ENCODE measurements at regions not wholly inside any gene's neighbourhood (a gene's known extent, or its start where the extent isn't known, plus 50 kb on each side); places are given as distances from the start of the nearest gene placed in this dataset.

DNA sequence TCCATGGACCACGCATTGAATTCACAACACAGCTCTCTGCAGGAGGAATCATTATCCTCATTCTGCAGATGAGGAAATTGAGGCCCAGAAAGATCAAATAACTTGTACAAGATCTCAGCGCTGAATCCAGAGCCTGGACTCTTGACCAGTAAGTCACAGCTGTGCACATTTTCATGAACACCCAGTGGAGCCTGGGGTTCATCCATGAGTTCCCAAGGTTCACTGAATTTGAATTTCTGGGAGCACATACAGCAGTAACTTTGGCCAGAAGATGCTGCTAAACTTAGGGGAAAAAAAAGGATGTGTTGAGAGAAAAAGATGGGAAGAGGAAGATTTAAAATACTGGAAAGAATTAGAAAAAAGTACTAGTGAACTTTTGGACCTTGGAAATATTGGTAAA is 218.7 kb upstream of the PPARGC1A start:
- TF ChIP-seq NR1H2 (CRISPR knock-in tag; IDR thresholded peaks at IDR 0.05) (no peak), SP1 (CRISPR knock-in tag; conservative IDR thresholded peaks at IDR 0.05) (no peak), CREB1 (CRISPR knock-in tag; IDR thresholded peaks at IDR 0.05) (no peak), TP53 (CRISPR knock-in tag; IDR thresholded peaks at IDR 0.05) (no peak)
- TF ChIP-seq, protein P1, sequence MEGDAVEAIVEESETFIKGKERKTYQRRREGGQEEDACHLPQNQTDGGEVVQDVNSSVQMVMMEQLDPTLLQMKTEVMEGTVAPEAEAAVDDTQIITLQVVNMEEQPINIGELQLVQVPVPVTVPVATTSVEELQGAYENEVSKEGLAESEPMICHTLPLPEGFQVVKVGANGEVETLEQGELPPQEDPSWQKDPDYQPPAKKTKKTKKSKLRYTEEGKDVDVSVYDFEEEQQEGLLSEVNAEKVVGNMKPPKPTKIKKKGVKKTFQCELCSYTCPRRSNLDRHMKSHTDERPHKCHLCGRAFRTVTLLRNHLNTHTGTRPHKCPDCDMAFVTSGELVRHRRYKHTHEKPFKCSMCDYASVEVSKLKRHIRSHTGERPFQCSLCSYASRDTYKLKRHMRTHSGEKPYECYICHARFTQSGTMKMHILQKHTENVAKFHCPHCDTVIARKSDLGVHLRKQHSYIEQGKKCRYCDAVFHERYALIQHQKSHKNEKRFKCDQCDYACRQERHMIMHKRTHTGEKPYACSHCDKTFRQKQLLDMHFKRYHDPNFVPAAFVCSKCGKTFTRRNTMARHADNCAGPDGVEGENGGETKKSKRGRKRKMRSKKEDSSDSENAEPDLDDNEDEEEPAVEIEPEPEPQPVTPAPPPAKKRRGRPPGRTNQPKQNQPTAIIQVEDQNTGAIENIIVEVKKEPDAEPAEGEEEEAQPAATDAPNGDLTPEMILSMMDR (IDR thresholded peaks at IDR 0.05) = no peak
- TF ChIP-seq, protein P2, sequence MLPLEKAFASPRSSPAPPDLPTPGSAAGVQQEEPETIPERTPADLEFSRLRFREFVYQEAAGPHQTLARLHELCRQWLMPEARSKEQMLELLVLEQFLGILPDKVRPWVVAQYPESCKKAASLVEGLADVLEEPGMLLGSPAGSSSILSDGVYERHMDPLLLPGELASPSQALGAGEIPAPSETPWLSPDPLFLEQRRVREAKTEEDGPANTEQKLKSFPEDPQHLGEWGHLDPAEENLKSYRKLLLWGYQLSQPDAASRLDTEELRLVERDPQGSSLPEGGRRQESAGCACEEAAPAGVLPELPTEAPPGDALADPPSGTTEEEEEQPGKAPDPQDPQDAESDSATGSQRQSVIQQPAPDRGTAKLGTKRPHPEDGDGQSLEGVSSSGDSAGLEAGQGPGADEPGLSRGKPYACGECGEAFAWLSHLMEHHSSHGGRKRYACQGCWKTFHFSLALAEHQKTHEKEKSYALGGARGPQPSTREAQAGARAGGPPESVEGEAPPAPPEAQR (CRISPR knock-in tag; IDR thresholded peaks at IDR 0.05) = no peak
- TF ChIP-seq, protein P3, sequence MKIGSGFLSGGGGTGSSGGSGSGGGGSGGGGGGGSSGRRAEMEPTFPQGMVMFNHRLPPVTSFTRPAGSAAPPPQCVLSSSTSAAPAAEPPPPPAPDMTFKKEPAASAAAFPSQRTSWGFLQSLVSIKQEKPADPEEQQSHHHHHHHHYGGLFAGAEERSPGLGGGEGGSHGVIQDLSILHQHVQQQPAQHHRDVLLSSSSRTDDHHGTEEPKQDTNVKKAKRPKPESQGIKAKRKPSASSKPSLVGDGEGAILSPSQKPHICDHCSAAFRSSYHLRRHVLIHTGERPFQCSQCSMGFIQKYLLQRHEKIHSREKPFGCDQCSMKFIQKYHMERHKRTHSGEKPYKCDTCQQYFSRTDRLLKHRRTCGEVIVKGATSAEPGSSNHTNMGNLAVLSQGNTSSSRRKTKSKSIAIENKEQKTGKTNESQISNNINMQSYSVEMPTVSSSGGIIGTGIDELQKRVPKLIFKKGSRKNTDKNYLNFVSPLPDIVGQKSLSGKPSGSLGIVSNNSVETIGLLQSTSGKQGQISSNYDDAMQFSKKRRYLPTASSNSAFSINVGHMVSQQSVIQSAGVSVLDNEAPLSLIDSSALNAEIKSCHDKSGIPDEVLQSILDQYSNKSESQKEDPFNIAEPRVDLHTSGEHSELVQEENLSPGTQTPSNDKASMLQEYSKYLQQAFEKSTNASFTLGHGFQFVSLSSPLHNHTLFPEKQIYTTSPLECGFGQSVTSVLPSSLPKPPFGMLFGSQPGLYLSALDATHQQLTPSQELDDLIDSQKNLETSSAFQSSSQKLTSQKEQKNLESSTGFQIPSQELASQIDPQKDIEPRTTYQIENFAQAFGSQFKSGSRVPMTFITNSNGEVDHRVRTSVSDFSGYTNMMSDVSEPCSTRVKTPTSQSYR (CRISPR knock-in tag; IDR thresholded peaks at IDR 0.05) = no peak
- TF ChIP-seq, protein P4, sequence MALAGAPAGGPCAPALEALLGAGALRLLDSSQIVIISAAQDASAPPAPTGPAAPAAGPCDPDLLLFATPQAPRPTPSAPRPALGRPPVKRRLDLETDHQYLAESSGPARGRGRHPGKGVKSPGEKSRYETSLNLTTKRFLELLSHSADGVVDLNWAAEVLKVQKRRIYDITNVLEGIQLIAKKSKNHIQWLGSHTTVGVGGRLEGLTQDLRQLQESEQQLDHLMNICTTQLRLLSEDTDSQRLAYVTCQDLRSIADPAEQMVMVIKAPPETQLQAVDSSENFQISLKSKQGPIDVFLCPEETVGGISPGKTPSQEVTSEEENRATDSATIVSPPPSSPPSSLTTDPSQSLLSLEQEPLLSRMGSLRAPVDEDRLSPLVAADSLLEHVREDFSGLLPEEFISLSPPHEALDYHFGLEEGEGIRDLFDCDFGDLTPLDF (CRISPR knock-in tag; IDR thresholded peaks at IDR 0.05) = no peak
- TF ChIP-seq, protein P5, sequence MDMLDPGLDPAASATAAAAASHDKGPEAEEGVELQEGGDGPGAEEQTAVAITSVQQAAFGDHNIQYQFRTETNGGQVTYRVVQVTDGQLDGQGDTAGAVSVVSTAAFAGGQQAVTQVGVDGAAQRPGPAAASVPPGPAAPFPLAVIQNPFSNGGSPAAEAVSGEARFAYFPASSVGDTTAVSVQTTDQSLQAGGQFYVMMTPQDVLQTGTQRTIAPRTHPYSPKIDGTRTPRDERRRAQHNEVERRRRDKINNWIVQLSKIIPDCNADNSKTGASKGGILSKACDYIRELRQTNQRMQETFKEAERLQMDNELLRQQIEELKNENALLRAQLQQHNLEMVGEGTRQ (CRISPR knock-in tag; IDR thresholded peaks at IDR 0.05) = no peak
- TF ChIP-seq, protein P6, sequence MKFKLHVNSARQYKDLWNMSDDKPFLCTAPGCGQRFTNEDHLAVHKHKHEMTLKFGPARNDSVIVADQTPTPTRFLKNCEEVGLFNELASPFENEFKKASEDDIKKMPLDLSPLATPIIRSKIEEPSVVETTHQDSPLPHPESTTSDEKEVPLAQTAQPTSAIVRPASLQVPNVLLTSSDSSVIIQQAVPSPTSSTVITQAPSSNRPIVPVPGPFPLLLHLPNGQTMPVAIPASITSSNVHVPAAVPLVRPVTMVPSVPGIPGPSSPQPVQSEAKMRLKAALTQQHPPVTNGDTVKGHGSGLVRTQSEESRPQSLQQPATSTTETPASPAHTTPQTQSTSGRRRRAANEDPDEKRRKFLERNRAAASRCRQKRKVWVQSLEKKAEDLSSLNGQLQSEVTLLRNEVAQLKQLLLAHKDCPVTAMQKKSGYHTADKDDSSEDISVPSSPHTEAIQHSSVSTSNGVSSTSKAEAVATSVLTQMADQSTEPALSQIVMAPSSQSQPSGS (CRISPR knock-in tag; IDR thresholded peaks at IDR 0.05; ENCODE audit: borderline replicate concordance, low read depth) = no peak
- TF ChIP-seq, protein P7, sequence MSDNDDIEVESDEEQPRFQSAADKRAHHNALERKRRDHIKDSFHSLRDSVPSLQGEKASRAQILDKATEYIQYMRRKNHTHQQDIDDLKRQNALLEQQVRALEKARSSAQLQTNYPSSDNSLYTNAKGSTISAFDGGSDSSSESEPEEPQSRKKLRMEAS (CRISPR knock-in tag; IDR thresholded peaks at IDR 0.05) = no peak
